Activated CD4-positive, alpha-beta T cell treated with anti-CD3 and anti-CD28 coated beads, Interleukin-10, Interleukin-2, amounts not matched to agents 100 ng/mL and 50 ng/mL, durations not matched to agents 16 hours and 8 hours (primary cell): ENCODE measurements at regions not wholly inside any gene's neighbourhood (a gene's known extent, or its start where the extent isn't known, plus 50 kb on each side); places are given as distances from the start of the nearest gene placed in this dataset.
"Not testable (repeated sequence)": the region's sequence is repeated elsewhere in the genome, so short reads cannot be mapped to it uniquely, and the experiment has no call there.

Source experiments
- DNase-seq: peaks from one replicate; pipeline ENCODE4 v3.0.0-alpha.2; 2020

DNA sequence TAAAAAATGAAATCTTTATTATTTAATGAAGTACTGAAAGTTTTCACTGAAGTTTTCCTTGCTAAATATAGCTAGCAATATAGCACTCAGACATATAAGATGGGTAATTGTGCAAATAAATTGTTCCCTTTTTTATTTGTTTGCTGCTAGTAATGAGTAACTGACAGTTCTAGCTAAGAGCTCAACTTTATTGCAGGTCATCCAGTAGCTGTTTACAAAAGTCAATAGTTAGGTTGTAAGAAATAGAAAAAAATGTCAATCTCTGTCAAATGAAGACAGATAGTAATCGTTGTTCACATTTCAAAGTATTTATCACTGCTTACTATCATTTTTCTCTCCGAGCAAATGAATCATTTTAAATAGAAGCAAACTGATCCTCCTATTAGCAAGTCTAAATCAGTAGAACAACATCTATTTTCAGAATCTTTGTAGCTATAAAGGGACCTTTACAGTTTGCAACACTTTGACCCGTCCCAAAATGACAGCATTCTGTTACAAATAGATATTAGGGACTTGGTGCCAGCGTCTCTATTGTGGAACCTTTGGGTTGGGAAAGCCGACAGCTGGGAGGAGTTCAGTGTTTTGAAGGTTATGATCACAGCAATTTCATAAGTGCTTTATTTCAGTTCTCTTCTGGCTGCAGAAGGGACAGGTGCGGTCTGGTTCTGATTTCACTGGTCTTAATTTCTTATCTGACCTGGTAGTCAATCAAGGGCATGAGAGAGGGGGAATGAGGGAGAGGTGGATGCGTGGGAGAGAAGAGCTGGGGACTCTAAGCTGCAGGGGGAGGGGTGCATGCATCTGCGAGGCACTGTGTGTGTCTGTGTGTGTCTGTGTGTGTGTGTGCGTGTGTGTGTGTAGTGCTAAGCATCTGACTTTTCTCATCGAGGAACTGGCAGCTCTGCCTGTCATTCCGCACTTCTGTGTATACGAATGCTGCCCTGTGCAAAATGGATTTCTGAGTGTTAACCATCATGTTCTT is 227.9 kb upstream of the PITX2 start:
- no peak for DNase-seq

DNA sequence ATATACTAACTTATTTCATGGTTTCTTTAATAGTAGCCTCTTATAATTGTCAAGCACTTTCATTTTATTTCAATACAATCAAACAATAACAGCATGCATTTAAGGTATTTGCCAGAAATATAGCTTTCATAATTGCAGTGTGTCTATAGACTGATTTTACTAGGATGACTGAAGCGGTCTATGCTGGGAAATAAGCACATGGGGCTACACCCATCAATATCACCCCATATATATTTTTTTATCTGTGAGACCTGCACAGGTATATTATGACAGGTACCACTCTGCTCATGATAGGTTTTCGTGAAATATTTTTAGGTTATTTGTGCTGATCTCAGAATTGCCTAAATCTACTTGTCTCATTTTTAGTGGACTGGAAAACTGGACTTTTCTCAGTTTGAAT is 229.1 kb upstream of the PITX2 start:
- no peak for DNase-seq

DNA sequence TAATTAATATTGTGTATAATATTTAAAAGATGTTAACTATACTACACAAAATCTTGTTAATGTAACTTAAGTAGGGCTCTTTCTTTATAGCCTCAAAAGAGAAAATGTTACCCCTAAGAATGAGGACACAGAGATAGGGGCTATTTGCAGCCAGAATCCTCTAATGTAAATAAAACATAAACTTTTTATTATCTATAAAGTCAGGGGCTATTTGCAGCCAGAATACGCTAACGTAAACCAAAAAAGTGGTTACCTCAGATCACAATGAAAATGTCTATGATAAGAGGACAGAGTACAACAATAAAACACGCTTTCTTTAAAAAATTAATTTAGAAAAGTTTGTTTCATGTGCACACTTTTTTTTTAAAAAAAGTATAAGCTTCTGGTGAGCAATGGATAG is 229.9 kb upstream of the PITX2 start:
- no peak for DNase-seq

DNA sequence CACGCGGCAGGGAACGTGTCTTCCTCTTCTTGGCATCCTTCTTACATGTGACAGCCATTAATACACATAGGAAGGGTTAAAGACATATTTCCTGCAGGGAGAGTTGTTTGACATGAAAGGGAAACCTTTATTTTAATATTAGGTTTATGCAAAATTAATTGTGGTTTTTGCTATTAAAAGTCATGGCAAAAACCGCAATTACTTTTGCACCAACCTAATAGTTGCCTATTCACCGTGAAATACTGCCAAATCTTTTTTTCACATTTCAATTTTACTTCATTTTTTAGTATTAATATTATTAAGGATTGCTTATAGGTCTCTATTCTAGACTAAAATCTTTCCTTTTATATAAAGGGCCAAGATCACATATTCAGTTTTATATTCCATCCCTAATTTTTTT is 230.4 kb upstream of the PITX2 start:
- DNase-seq: no peak

DNA sequence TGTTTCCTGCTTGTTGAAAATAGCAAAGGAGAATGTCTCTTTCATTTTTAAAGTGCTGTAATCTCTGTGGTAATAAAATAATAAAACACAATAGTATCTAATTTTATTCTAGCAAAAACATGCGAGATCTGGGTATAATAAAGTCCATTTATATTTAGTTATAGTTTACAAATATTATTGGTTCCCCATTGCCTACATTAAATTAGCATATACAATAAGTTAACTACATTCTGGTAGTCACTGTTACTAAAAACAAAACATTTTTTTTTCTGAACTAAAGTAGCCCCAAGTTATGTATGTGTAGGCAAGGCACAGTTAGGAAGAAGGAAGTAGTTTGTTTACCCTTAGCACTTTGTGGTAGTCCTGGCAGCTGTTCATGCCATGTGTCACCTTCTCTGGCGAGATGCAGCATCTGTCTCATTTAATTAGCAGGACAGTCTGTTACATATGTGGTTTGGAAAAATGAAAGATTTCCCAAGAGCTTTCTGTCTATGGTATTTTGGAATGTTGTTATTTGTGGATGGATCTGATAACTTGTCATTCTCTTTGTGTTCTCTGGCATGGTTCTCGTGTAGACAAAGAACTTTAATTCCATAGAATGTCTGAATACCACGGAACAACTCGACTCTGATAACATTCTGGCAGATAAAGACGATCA is 231.3 kb upstream of the PITX2 start:
- no peak for DNase-seq

DNA sequence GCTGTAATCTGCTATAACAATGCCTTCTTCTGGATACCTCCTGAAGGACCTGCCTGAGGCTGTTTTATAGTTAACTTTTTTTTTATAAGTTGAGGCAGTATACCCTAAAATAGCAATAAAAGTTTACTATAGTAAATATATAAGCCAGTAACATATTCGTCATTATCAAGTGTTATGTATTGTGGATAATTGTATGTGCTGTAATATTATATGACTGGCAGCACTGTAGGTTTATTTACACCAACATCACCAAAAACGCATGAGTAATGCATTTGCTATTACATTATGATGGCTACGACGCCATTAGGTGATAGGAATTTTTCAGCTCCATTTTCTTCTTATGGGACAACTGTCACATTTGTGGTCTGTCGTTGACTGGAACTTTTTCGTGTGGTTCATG is 237.2 kb upstream of the PITX2 start:
- no peak for DNase-seq

DNA sequence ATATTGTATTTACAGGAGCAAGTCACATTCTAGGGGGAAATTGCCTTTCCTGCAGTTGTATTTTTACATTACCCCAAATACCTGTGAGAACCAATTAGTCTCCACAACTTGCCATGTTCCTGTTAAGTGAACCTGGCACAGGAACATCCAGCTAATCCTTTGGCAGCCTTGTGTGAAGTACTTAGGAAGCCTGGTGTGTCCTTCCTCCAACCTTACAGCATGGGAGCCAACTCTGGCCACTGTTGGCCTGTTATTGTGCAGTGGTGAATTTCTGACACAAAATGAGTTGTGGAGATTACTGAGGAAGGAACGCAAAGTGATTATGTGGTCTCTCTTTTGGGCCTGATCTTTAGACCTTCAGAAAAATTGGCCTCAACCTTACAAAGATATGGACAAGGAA is 238.0 kb upstream of the PITX2 start:
- DNase-seq: no peak

DNA sequence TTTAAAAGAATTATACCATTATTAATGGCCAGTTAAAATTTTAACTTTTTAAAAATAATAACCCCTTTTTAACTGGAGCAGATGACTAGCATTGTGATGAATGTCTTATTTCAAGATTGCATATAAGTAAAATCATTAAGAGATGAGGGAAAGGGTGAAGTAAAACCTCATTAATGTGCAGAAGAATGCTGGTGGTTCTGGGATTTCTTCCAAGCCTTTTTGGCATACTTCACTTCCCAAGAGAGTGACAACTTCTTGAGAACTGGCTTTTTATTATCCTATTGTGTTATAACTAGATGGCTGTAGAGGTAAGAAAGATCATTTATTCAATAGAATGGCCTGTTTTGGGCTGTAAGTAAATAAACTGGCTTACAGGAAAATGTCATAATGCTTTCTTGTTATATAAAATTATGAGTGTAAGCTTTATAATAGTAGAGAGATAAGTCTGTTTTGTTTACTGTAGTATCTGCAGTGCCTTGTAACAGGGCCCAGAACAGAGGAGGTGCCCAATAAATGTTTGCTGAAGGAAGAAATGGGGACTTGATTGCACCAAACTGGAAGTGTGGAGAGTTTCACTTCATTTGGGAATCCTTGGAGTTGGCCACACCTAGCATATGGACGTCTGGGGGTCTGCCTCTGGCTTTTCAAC is 242.9 kb upstream of the PITX2 start:
- DNase-seq: no peak

DNA sequence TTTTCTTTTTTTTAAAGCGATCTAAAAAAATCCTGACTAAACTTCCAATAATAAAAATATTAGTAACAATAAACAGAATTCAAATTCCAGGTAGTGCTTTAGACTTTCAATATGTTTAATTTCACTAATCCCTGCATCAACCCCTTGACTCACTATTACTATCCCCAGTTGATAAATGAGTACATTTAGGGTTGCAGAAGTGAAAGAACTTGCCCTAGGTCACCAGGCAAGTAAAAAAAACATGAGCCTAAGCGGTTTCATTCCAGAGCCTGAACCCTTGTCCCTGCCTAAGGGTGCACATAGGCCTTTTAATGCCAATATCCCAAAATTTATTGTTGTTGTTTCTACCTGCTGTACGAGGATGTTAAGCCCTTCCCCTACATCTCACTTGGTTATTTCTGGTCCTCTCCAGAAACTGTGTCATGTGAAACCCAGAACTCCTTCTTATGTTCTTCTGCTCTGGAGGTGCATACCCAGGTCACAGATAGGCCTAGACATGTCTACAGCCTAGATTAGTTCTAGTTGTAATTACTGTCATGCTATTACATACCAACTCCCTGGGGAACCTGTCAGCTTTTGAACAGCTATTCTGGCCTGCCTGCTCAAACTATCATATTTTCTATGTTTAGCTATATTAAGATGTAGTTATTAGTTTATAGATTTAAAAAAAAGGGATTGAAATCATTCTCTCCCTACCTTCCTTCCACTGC is 244.5 kb upstream of the PITX2 start:
- no peak for DNase-seq

DNA sequence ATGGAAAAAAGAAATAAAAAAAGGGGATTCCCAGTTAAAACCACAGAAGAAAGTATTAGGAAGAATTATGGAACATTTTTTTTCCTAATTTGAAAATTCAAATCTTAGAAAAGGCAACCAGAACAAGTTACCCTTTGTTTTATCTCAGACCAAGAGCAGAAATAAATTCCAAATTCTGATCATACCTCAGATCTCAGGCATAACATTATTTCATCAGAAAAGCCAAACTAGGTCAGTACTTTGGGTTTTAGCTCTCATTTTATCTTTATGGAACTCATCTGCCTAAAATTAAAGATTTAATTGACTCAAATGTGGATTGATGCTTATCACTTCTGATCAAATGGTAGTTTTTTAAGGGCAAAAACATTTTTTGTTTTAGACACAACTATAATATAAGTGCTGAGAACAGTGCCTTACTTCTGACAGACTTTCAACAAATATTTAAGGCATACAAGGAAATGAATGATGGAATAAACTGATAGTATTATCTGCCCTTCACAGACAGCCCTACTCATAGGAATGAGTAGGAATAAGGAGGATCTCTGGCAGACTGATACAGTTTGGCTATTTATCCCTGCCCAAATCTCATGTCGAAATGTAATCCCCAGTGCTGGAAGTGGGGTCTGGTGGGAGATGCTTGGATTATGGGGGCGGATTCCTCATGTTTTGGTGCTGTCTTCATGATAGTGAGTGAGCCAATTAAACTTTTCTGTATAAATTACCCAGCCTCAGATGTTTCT is 245.3 kb upstream of the PITX2 start:
- DNase-seq: no peak

DNA sequence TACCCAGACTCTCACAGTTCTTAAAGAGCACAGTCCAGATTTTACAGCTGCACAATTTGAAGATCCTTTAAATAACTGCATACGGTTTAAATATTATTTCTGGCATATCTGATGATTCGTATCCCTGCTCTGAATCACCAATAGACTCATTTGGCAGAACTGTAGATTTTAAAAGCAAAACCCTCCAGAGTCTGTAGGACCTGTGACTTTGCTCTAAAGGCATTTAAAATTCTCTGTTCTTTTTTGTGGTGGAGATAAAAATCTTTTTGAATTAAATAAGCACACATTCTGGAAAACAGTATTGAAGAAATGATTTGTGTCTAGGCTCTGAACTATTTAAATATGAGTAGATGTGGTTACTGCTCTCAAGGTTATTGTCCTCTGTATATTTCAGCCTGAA is 246.2 kb upstream of the PITX2 start:
- no peak for DNase-seq

DNA sequence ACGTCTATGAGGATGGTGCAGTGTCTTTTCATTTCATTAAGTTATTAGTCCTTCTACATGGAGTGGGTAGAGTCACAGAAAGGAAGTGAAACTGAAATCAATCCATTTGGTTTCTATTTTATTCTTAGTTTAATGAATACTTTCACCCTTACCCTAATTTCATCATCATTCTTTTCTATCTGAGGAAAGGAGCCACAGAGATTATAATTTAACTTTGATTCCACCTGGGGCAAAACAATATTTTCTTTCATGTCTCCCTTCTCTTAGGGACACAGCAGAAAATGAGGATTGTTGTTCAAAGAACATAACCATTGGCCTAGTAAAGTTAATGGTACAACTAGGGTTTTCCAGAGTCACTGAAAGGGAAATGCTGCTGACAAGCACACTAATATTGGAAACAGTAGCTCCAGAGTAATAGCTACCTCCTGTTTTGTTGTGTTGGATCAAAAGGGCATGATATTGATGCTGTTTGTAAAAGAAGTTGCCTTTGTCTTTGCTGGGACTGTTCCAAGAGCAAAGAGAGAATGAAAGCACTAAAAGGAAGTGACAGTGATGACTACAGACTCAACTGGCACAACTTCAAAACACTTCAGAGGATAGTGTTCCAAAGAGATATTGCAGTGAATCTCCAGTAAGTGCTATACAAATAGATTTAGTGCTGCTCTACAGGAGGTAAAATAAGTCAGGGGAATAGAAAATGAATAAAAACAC is 247.1 kb upstream of the PITX2 start:
- DNase-seq: no peak

DNA sequence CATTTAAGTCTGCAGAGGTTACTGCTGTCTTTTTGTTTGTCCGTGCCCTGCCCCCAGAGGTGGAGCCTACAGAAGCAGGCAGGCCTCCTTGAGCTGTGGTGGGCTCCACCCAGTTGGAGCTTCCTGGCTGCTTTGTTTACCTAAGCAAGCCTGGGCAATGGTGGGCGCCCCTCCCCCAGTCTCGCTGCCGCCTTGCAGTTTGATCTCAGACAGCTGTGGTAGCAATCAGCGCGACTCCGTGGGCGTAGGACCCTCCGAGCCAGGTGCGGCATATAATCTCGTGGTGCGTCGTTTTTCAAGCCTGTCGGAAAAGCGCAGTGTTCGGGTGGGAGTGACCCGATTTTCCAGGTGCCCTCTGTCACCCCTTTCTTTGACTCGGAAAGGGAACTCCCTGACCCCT is 253.3 kb upstream of the PITX2 start:
- DNase-seq: not testable (repeated sequence)

DNA sequence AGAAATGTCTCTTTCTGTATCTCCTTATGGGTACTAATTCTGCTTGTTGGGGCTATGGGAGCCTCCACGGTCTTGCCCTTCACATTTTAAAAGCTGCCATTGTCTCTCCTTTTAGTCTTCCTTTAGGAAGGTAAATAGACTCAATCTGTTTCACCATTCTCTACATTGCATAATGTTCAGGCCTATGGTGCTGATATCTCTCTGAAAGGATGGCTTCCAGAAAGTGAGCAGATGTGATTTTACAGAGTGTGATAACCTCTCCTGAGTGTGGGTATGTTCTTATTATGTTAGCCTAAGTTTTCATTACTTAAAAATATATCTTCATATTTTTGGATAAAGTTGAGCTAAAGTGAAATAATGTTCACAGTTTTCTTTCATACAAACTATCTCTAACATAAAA is 254.0 kb upstream of the PITX2 start:
- DNase-seq: no peak

DNA sequence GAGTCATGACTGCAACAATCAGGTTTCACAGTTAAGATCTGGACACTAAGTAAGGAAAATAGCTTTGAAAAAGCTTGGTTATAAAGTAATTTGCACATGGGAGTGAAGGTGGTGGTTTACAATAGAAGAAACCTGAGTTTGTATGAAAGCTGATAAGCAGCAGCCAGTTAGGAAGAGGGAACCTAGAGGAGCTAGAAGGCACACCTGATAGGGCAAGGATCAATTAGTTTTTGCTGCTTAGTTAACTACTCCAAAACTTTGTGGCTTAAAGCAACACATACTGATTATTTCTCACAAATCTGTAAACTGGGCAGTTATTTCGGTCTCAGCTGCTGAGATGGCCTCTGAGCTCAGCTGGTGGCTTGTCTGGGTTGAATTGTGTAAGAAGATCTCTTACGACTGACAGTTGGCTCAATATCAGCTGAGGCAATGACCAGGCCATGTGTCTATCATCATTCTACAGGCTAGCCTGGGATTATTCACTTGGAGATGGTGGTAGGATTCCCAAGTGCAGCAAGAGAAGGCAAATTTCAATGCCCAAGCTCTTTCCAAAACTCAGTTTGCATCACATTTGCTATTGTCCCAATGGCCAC is 255.0 kb upstream of the PITX2 start:
- no peak for DNase-seq

DNA sequence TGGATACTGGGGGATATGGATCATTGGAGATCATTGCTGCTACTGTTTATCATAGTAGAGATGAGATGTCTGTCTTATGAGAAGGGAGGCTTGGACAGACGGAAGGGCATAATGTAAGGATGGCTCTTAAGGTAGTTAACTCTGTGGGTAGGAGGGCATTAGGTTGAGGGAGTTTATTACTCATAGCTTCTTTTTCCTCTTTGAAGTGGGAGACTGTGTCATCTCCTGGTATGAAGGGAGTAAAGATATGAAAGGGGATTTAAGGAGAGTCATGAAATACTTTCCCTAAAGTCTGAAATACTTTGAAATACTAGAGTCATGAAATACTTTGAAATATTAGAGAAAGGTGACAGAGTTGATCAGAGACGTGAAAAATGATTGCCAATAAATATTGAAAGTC is 255.5 kb upstream of the PITX2 start:
- DNase-seq: no peak

DNA sequence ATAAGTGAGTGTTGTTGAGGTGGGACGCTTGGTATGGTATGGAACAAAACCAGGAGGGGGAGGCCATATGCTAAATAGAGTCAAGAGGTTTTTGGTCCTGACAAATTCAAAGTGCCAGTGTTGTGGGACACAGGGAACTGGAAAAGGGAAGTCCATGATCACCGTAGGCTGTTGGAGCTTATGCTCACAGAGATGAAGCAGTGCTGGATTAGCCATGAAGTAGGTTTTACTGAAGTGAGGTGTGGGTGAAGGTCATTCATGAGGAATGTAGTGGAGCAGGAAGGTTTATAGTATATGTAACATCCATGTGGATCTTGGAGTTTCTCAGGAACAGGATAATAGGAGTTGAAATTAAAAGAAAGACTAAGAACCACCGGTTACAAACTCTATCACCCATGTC is 256.1 kb upstream of the PITX2 start:
- no peak for DNase-seq

DNA sequence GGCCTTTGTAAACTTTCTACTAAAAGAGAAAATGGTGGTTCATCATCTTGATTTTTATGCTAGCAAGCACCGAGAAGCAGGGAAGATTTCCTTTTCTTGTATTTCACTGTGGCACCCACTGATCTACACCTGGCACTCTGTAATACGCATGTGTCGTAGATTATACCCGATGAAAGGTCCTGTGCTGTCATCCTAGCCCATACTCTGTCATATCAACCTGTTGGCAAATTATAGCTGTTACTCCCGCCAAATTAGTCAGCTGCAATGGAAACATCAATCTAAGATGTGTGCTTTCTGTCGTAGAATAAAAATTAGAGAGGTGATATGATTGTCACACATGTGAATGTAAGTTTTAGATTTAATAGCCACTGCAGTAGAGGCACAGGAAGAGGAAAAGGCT is 263.4 kb upstream of the PITX2 start:
- no peak for DNase-seq

DNA sequence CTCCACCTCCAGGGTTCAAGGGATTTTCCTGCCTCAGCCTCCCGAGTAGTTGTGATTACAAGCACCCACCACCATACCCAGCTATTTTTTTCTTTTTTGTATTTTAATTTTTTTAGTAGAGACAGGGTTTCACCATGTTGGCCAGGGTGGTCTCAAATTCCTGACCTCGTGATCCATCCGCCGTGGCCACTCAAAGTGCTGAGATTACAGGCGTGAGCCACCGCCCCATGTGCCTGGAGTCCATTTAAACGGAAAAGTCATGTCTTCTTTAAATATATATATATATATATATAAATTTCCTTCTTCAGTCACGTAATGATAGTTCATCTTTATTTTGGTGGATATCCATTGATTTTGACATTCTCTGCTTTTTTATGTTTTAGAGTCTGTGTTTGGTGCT is 264.0 kb upstream of the PITX2 start:
- no peak for DNase-seq

DNA sequence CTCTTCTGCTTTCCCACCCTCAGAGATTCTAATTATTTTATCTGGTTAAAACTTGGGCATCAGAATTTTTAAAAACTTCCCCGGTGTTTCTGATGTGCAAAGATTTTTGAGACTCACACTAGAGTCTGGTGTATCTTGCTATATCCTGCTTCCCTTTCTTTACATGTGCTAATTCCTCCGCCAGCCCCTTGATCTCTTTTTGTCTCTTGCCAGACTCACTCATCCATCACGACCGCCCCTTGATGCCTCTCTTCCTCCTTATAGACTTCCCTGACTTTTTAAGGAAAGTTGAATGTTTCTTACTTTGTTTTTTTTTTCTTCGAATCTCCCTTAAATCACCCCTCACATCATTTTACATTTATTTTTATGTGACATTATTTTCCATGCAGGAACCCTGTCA is 274.9 kb upstream of the PITX2 start:
- DNase-seq: no peak

DNA sequence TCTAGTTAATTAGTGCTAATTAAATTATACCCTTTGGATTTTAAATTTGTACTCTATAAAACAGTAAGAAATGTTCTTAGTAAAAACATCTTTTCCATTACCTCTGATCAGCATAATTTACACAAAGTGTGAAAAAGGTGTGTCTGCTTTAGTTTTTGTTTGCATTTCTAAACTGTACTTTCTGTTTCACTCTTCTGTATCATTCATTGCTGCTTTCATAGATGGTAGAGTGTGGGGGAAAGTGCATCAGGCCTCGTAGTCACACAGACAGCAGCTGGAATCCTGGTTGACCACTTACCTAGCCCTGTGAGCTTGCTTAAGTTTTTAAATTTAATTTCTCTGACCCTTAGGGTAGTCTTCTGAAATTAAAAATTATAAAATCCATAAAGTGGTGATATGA is 275.4 kb upstream of the PITX2 start:
- DNase-seq: no peak
